ENCODE measurements at regions not wholly inside any gene's neighbourhood (a gene's known extent, or its start where the extent isn't known, plus 50 kb on each side); places are given as distances from the start of the nearest gene placed in this dataset.
"Not testable (repeated sequence)": the region's sequence is repeated elsewhere in the genome, so short reads cannot be mapped to it uniquely, and the experiment has no call there.

DNA sequence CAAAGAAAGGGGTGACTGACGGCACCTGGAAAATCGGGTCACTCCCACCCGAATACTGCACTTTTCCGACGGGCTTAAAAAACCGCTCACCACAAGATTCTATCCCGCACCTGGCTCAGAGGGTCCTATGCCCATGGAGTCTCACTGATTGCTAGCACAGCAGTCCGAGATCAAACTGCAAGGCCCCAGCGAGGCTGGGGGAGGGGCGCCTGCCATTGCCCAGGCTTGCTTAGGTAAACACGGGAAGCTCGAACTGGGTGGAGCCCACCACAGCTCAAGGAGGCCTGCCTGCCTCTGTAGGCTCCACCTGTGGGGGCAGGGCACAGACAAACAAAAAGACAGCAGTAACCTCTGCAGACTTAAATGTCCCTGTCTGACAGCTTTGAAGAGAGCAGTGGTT lies 327.0 kb upstream of the MEIS2 start:
- not testable (repeated sequence) for DNase-seq

DNA sequence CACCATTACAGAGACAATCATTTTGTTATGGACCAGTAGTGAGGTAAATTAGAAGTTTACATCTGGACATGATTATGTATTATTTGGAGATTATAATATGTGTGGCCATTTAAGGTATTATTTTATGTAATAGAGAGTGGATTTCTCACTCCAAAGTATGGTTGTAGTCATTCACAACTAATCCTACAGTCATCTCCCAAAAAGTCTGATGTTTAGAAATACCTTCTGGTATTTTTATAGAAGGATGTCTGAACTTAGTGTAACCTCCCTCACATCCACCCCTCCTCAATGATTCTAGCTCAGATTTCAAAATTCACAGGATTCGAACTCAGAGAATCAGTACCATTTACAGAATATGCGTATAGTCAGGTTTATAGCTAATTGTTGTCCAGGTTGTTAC lies 346.6 kb upstream of the MEIS2 start:
- no peak for DNase-seq

DNA sequence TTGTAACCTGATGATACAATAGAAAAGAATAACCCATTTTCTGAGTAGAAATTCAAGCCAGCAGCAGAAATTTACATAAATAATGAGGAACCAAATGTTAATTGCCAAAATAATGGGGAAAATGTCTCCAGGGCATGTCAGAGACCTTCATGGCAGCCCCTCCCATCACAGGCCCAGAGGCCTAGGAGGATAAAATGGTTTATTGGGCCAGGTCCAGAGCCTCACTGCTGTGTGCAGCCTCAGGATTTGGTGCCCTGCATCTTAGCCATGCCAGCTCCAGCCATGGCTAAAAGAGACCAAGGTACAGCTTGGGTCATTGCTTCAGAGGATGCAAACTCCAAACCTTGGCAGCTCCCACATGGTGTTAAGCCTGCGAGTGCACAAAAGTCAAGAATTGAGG lies 352.1 kb upstream of the MEIS2 start:
- no peak for DNase-seq

DNA sequence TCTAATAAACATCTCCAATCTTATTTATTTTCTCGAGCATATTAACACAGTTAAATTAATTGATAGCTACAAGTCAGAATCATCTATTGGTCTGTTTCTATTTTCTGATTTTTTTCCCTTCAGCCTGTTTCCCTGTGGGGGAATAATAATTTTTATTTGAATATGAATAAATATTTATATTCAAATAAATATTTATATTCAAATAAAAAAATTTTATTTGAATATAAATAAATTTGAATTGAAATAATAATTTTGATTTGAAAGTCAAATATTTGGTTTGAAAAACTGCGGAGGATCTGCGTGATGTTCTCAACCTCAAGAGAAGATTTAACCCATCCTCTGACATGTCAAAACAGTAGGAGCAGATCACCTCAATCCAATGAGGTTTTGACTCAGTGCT lies 380.1 kb upstream of the MEIS2 start:
- DNase-seq = no peak

DNA sequence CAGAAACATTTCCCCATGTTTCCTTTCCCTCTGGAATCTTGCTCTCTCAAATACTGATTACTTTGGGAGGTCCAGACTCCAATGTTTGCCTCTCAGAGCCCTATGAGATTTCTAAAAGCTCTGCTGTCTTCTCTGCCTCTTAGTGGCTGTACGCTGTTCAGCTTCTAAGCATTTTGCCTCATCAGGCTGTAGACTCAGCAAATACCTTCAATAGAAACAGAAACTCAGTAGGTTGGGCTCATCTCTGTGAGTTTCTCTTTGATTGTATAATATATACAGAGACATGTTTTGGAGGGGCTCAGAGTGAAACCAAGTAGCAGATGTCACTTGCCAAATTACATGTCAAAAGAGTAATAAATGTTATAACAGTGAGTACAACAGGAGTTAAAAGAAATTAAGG lies 380.8 kb upstream of the MEIS2 start:
- DNase-seq = no peak

DNA sequence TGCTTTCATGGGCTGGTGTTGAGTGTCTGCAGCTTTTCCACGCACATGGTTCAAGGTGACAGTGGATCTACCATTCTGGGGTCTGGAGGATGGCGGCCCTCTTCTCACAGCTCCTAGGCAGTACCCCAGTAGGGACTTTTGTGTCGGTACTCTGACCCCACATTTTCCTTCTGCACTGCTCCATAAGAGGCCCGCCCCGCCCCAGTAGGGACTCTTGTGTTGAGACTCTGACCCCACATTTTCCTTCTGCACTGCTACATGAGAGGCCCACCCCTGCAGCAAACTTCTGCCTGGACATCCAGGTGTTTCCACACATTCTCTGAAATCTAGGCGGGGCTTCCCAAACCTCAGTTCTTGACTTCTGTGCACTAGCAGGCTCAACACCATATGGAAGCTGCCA lies 383.4 kb upstream of the MEIS2 start:
- DNase-seq = no peak

DNA sequence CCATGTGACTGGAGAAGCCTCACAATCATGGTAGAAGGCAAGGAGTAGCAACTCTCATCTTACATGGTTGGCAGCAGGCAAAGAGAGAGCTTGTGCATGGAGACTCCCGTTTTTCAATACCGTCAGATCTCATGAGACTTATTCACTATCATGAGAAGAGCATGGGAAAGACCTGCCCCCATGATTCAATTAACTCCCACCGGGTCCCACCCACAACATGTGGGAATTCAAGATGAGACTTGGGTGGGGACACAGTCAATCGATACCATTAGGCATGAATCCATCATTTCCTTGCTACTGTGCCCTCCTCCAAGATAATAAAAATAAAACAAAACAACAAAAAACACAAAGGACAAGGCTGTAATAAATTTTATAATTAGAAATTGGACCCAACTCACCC lies 384.7 kb upstream of the MEIS2 start:
- no peak for DNase-seq

DNA sequence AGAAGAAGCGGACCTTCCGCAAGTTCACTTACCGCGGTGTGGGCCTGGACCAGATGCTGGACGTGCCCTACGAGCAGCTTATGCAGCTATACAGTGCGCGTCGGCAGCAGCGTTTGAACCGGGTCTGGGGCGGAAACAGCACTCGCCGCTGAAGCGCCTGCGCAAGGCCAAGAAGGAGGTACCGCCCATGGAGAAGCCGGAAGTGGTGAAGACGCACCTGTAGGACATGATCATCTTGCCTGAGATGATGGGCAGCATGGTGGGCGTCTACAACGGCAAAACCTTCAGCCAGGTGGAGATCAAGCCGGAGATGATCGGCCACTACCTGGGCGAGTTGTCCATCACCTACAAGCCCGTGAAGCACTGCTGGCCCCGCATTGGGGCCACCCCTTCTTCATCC lies 390.4 kb upstream of the MEIS2 start:
- DNase-seq = no peak

DNA sequence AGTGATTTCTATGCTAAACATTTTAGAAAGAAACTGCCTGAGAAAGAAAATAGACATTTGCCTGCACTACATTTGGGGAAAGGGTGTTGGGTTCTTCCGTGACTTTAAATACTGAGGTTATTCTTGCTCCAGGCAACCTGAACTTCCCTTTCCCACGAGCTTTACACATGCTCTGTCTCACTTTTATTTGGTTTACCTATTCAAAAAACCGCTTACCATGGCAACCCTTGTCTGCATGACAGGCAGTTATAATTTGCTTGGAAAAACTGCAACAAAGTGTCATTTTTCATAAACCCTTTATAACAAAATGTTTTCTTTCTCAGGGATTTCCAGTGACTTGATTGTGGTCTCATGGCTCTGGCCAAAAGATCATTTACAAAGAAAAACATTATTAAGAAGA lies 416.3 kb upstream of the MEIS2 start:
- DNase-seq = no peak

DNA sequence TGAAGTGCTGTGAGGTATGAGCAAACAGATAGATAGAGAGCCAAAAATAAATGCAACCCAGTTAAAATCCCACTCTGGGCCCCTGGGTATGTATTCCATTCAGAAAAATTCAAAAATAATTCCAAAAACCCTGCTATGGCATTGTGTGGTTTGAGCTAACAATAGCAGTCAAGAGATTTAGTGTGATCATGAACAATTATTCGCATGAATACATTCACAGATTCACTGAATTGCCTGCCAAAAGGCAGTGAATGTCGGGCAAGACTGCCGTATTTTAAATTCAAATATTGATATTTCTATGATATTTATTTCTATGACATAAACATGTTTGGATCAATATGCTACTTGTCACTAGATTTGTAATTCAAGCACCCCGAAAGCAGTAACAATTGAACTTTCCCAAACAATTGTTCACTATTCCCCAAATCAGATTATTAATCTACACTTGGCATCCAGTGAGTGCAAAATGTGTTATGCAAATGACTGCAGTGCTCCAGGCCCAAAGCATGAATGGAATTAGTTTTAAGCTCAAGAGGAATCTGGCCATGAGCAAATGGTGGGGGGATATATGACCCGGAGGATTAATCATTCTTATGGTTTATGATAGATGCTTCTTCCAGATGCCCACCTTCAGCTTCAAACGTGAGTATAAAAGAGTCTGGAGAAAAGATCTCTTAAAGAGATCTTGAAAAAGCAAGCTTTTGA lies 417.0 kb upstream of the MEIS2 start:
- DNase-seq = no peak

DNA sequence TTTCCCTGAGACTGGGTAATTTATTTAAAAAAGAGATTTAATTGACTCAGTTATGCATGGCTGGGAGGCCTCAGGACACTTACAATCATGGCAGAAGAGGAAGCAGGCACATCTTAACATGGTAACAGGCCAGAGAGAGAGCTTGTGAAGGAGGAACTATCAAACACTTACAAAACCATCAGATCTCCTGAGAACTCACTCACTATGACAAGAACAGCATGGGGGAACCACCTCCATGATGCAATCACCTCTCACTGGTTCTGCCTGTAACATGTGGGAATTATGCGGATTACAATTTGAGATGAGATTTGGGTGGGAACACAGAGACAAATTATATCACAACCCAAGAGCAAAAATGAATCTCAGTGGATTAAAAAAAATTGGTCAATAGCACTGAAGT lies 416.0 kb upstream of the TMCO5A start:
- no peak for DNase-seq

DNA sequence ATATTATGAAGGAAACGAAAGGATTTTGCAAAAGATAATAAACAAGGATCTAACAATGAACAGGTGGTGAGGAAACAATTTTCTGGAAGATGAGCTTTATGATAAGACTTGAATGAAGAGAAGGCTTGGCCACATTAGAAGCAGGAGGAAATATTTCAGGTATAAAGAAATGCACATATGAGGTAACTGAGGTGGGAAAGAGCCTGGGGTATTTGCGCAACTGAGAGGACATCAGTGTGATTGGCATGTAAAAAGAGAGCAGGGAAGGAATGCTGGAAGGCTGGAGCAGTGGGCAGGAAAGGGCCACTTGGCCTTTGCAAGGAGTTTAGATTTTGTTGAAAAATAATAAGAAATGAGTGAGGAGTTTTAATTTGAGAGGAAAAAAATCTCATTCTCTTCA lies 414.4 kb upstream of the TMCO5A start:
- DNase-seq = no peak

DNA sequence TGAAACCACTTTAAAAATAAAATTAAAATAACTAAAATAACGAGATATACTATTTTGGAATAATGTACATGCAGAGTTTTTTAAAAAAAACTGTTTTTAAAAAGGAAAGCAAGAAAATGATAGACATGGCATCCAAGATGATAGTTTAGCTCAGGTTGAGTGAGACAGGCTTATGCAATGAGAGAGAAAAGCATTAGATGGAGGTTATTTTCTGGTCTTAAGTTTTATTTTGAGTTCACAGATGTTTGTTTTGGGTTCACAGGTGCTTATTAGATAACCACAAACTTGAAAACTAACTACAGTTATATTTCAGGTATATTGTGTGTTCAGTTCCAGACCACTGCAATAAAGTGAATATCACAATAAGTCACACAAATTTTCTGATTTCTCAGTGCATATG lies 413.6 kb upstream of the TMCO5A start:
- no peak for DNase-seq

DNA sequence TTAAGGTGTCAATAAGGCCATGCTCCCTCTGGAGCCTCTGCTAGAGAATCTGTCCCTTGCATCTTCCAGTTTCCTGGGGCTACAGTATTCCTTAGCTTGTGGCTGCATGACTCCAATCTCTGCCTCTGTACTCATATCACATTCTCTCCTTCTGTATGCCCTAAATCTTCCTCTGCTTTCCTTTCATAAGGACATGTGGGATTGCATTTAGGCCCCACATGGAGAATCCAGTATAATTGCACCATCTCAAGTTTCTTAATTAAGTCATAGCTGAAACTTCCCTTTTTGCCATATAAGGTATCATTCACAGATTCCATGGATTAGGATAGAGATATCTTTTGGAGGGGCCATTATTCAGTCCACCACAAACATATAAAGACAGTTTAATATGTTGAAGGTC lies 409.8 kb upstream of the TMCO5A start:
- DNase-seq = no peak

DNA sequence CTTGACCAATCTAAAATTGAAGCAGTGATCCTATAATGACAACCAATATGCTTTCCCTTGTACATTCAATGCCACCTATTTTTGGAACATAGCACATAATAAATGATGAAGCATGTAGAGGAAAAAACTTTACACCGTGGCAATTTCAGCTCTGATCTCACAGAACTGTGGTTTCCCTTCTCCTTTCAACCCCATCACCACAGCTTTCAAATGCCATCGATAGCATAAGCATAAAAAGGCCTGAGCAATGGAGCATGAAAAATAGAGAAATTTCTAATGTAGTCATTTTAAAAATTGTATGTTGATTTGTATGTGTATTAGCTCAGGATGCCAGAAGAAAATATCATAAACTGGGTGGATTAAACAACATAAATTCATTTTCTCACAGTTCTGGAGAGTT lies 406.0 kb upstream of the TMCO5A start:
- DNase-seq = no peak

DNA sequence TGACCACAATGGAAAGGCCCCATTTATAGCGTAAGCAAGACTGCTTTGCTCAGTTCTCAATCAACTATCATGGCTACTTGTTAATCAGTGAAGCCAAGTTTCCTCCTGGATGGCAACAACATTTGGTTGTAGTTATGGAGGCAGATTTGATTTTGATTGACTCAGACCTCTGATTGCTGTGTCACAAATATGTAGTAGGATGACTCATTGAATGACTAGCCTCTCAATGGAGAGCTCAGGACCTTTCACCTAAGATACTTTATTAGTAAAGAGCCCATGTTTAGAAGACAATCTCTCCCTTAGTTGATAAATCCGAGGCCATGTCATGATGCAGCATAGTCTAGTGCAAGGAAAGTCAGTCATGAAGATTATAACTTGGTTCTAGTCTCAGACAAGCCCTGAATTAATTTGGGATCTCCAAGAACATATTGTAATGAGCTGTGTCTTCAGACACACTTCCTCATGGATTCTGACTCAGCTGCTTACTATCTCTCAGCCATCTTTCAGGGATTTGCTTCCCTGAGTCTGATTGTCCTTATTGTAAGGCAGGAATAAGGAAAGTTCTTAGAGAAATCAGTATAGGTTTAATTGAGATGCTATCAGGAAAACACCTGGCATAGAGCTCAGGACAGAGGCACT lies 397.4 kb upstream of the TMCO5A start:
- no peak for DNase-seq

DNA sequence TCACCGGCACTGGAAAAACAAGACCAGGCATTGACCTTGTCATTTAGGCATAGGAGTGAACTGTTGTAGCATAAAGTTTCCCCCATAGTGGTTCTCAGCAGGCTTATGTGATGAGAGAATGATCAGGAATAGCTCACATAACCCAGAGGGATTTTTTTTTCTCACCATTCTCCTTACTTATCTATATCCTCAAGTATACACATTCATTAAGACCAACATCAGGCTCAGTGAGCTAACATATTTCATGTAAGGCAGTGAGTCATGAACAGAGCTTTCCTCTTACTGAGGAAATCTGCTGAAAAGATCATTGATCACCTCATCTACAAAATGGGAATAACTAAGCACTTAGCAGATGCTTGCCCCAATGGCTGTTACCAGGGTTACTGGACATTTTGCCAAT lies 396.6 kb upstream of the TMCO5A start:
- DNase-seq = no peak

DNA sequence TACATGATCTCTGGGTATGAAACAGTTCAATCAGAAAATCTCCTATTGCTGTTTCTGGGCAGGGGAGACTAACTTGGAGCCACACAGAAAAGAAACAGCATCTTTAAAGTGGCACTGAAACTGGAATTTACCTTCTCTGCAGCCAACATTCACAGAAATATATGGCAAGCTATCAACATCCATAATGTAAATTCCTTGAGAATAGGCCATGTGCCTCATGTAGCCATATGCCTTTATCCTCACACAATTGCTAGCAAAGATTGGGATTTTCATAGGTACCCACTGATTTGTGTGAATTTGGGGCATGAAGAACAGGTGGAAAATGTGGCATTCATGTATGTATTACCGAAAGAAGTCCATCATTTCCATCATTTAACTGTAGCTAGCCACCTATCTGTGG lies 386.3 kb upstream of the TMCO5A start:
- DNase-seq = no peak

DNA sequence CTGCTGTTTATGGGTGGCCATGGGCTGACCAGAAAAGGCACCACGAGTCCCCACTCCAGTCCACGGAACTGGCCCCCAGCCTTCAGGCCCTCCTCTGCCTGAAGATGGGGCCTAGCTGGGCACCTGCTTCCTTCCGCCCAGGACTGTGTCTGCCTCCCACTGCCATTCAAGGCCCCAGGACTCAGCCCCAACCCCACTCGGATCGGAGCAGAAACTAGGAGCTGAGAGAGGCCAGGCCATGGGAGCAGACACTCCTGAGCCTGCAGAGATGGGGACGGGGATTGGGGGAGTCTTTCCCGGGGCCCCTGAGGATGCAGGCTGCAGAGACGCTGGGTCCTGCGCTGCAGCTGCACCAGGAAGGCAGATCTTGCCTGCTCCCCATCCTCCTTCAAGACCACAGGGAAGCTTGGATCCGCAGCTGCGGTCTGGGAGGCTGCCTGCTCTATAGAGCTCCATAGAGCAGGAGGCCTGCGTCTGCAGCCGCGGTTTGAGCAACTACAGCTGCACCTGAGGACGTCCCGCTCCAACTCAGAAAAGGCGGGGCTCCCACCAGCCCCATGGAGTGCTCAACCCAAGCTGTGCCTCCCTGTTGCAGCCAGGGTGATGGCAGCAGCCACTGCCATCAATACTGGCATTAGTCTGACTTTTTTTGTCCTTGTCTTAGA lies 383.9 kb upstream of the TMCO5A start:
- no peak for DNase-seq

DNA sequence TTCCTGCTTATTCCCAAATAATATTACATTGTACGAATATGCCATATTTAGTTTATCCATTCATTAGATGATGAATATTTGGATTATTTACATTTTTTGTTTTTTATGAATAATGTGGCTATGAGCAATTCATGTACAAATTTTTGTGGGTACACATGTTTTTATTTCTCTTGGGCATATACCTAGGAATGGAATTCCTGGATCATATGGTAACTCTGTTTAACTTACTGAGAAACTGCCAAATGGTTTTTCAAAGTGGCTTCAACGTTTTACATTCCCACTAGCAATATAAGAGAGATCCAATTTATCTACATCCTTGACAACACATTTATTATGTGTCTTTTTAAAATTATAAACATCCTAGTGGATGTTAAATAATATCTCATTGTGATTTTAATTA lies 362.0 kb upstream of the TMCO5A start:
- no peak for DNase-seq

DNA sequence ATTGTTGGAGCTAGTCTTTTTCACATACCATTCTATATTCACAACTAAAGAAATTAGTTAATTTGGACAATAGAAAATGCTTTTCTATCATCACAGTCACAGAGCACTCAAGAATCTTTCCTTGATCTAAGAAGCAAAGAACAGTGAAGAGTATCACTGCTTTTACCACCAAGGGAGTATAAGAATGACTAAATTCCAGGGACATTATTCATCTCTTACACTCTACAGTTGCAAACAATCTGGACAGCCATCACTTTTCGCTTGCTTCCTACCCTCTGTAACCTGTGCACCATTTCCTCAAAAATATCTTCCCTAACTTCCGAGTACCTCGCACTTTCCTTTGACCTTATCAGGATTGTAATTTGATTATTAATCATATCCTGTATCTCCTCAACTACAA lies 359.5 kb upstream of the TMCO5A start:
- no peak for DNase-seq

DNA sequence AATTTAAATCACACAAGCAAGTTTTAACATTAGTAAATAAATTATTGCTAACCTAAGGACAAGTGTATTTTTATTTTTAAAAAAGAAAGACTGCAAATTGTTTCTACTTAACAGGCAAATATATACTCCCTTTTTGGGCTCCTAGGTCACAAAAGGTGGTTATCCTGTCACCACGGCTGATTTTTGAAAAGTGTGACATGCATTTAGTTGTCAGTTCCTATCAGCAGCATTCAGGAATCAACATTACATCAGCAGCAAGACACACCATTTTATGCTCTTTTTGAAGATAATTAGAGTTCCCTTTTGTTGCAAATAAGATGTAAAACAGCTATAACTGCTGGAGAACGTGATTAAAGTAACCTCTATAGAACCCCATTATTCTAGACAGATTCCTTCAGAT lies 357.5 kb upstream of the TMCO5A start:
- no peak for DNase-seq

DNA sequence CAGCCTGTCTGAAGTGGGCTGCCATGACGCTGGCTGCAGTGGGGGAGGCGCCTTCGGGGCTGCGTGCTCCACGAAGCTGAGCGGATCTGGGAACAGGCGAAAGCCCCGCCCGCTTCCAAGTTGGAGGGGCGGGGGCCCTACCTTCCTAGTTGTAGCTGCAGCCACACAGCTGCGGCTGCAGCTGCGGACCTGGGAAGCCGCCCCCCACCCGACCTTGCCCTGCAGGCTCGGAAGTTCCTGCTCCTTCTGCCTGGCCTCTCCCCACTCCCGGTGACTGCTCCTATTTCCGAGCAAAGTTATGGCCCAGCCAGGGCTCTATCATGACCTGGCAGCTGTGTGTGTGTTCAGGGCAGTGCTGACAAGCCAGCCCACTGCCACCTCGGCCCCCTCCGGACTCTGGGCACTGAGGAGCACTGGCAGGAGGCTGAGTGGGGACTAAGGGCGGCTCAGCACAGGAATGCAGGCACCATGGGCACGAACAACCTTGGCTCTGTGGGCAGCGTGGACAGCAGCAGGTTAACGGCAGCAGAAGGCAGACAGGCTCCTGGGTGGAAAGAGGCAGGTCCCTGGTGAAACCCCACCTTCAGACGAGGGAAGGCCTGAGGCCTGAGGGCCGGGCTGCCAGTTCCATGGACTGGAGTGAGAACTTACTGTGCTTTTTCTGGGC lies 352.4 kb upstream of the TMCO5A start:
- no peak for DNase-seq

DNA sequence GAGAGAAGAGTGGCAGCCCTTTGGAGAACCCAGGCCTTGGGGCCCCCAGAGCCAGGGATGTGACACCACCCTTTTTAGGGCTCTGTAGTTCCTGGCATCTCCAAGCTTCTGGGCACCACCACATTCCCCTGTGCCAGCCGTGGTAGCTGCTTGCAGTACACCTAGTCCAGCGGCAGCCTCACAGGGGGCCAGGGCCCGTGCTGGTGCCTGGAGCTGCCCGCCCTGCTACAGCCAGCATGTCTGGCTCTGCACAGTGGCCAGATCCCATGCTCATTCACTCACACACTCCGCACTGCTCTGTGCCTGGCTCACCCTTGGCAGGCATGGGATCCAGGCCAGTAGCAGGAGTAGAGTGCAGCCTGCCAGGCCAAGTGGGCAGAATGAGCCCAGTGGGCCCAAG lies 351.6 kb upstream of the TMCO5A start:
- no peak for DNase-seq
